Thoracic aorta (tissue), 2 donors: ENCODE measurements at regions not wholly inside any gene's neighbourhood (a gene's known extent, or its start where the extent isn't known, plus 50 kb on each side); places are given as distances from the start of the nearest gene placed in this dataset.

Experiments used
- ATAC-seq: fragments of 150-250 bp; one replicate; pipeline ENCODE4 v1.8.0; 2017; ENCODE audit warnings: low read depth; ENCODE audit not compliant: insufficient number of reproducible peaks, low FRiP score
- DNase-seq: peaks from one replicate; pipeline ENCODE4 v3.0.0-alpha.2; 2020; ENCODE audit warnings: low spot score
- H3K27ac ChIP-seq, 2 donors: fragments of 200-600 bp; sonication (generic); 1 replicate in 1 of 2; 2 replicates in 1 of 2; pipeline ENCODE4 v1.5.1; 2016; ENCODE audit warnings: mild to moderate bottlenecking in 2 of 2, moderate library complexity in 2 of 2
- H3K27me3 ChIP-seq: fragments of 200-600 bp; sonication (generic); replicated peaks from 2 replicates; pipeline ENCODE4 v1.6.0; 2016; ENCODE audit warnings: mild to moderate bottlenecking; ENCODE audit not compliant: insufficient read depth
- H3K36me3 ChIP-seq: fragments of 200-600 bp; sonication (generic); one replicate; pipeline ENCODE4 v1.5.1; 2016
- H3K4me1 ChIP-seq, 2 donors: fragments of 200-600 bp; sonication (generic); 1 replicate in 1 of 2; 2 replicates in 1 of 2; pipeline versions ENCODE4 v1.5.1 to v1.6.0; 2016; ENCODE audit warnings: low read depth in 2 of 2, mild to moderate bottlenecking in 1 of 2; ENCODE audit not compliant: control insufficient read depth in 1 of 2
- H3K4me3 ChIP-seq: fragments of 200-600 bp; sonication (generic); 2 replicates; pipeline ENCODE4 v1.5.1; 2016; ENCODE audit warnings: mild to moderate bottlenecking
- H3K9me3 ChIP-seq: fragments of 200-600 bp; sonication (generic); 2 replicates; pipeline ENCODE4 v1.5.1; 2016
- TF ChIP-seq, protein P1 (sequence below): fragments of 200-600 bp; sonication (generic); IDR thresholded peaks from one replicate; pipeline ENCODE4 v1.5.1; 2019; ENCODE audit warnings: antibody characterized with exemption

DNA sequence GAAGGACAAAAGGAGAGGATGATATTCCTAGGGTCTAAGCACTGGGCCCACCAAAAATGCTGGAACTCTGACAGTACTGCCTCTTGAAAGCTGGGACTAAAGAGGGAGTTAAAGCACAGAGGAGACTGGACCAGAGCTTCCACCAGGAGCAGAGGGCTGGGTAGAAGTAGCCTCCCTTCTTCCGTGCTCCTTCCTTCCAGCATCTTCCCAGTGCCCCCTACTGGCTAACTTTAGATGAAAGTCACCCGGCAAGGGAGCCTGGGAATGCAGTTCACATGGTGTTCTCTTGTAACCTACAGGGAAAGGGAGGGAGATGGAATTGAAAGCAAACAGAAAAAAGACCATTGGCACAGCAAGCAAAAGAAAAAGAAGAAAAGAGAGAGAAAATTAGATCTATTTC is 106.1 kb upstream of the COL8A1 start:
- ATAC-seq: no peak

DNA sequence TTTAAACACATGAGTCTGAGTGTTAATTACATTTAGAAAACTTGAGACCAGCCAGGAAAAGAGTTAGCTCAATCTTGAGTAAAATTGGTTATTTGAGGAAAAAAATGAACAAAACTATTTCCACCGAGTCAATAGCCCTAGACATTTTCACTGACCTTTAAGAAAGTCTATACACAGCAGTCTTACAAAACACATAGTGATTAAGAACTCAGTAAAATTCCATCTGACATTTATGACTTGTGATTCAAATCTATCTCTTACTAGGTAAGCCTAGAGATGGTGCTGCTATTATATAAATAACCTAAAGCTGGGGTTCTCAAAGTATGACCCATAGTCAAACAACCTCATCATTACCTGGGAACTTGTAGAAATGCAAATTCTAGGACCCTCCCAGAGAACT is 109.1 kb upstream of the COL8A1 start:
- TF ChIP-seq, protein P1, sequence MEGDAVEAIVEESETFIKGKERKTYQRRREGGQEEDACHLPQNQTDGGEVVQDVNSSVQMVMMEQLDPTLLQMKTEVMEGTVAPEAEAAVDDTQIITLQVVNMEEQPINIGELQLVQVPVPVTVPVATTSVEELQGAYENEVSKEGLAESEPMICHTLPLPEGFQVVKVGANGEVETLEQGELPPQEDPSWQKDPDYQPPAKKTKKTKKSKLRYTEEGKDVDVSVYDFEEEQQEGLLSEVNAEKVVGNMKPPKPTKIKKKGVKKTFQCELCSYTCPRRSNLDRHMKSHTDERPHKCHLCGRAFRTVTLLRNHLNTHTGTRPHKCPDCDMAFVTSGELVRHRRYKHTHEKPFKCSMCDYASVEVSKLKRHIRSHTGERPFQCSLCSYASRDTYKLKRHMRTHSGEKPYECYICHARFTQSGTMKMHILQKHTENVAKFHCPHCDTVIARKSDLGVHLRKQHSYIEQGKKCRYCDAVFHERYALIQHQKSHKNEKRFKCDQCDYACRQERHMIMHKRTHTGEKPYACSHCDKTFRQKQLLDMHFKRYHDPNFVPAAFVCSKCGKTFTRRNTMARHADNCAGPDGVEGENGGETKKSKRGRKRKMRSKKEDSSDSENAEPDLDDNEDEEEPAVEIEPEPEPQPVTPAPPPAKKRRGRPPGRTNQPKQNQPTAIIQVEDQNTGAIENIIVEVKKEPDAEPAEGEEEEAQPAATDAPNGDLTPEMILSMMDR: no peak
- no peaks in the 10 kb centered on the region for H3K9me3 ChIP-seq
- H3K27me3 ChIP-seq: no peaks in the 10 kb centered on the region
- ATAC-seq (no peak), DNase-seq (no peak)
- H3K4me3 ChIP-seq: no peak overlapping the region
- H3K4me1 ChIP-seq: peaks cover 13 to 25% of the 10 kb centered on the region in 2 donors
- no peaks in the 10 kb centered on the region for H3K36me3 ChIP-seq
- no peak overlapping the region for H3K27ac ChIP-seq

More for the DNA sequence above, 106.1 kb upstream of the COL8A1 start:
- Histone ChIP-seq H3K36me3 (no peaks in the 10 kb centered on the region), H3K9me3 (no peaks in the 10 kb centered on the region), H3K27ac (no peak overlapping the region), H3K27me3 (no peaks in the 10 kb centered on the region), H3K4me3 (no peak overlapping the region), H3K4me1 (peaks cover 21 to 39% of the 10 kb centered on the region in 2 donors)
- TF ChIP-seq, protein P1: peak; percentile 41
- DNase-seq: no peak

DNA sequence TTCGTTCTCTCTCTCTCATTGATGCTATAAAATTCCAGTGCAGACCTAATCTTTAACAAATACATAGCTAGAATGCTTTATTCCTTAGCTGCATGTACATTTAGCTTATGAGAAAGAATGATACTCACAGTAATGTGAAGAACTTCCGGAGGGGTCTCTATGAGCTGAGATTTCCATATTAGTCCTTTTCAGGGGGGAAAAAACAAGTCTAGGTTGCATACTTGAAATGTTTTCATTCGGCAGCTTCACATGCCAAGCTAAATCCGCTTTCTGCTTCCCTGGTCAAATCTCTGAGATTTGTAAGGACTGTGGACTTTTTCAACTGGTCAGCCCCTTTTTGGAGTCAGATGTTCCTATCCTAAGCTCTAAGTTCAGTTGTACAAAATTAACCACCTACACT is 111.5 kb upstream of the COL8A1 start:
- H3K4me3 ChIP-seq: peak overlapping the region; percentile 34
- peak overlapping the region; percentile 68 to 75 for H3K27ac ChIP-seq
- no peaks in the 10 kb centered on the region for H3K36me3 ChIP-seq
- peaks cover 20 to 31% of the 10 kb centered on the region in 2 donors for H3K4me1 ChIP-seq
- no peaks in the 10 kb centered on the region for H3K9me3 ChIP-seq
- TF ChIP-seq, protein P1: no peak
- no peak for DNase-seq
- ATAC-seq: peak; percentile 46
- H3K27me3 ChIP-seq: no peaks in the 10 kb centered on the region

DNA sequence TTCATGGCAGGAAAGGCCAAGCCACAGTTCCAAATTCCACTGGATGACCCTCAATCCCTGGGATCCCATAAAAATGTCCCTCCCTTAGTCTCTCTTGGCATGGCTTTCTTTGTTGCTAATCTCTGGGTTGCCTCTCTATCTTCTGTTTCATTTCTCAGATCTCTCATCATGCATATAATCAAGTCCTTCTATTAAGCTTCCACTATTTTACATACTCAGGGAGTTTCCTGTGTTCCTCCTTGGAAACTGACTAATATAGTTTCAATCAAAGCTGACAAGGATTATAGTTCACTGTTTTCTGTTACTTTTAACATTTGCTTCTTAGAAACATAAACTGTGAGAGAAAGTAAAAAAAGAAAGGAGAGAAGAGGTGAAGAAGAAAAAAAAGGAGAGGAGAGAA is 113.8 kb upstream of the COL8A1 start:
- H3K27ac ChIP-seq: peak overlapping the region; percentile 5 to 36
- no peak for DNase-seq
- no peak overlapping the region for H3K4me3 ChIP-seq
- no peak for ATAC-seq
- peaks cover 20 to 31% of the 10 kb centered on the region in 2 donors for H3K4me1 ChIP-seq
- H3K9me3 ChIP-seq: no peaks in the 10 kb centered on the region
- H3K36me3 ChIP-seq: no peaks in the 10 kb centered on the region
- H3K27me3 ChIP-seq: no peaks in the 10 kb centered on the region
- TF ChIP-seq, protein P1: no peak

DNA sequence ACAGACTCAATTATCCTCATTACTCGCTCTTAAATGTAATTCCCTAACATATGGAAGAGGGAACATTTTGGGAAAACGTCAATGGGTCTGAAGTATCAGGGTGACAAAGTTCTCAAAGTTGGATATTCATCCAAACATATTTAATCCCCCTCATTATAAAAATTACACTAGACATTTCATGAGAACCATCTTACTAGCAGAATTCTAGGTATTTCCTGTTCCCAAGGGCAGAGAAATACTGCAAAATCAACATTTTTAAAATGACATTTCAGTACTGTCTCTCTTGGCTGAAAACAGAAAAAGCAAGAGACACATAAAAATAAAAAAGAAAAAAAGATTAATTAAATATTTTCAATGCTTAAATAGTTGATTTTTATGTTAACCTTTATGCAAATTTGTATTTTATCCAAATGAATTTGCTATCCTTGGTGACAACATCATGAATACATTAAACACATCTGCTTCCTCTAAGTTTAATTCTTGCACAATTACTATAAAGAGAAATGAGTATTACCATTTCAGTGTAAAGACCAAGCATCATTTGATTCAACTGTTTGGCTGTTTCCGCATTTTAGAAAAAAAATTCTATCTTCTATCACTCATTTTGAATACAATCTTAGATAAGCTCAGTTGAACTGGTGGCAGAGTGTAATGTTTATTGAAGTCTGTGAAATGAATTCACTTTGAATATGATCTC is 114.8 kb upstream of the COL8A1 start:
- no peak for ATAC-seq
- Histone ChIP-seq H3K36me3 (no peaks in the 10 kb centered on the region), H3K27me3 (no peaks in the 10 kb centered on the region), H3K27ac (no peak overlapping the region), H3K4me1 (peaks cover 20 to 31% of the 10 kb centered on the region in 2 donors), H3K9me3 (no peaks in the 10 kb centered on the region), H3K4me3 (no peak overlapping the region)
- TF ChIP-seq, protein P1: no peak
- no peak for DNase-seq
